GM18519 (cell line): ENCODE measurements at regions not wholly inside any gene's neighbourhood (a gene's known extent, or its start where the extent isn't known, plus 50 kb on each side); places are given as distances from the start of the nearest gene placed in this dataset.
"Not testable (repeated sequence)": the region's sequence is repeated elsewhere in the genome, so short reads cannot be mapped to it uniquely, and the experiment has no call there.

Source experiments
- ATAC-seq: cut with Tn5 transposase; IDR thresholded peaks from one replicate; pipeline ENCODE4 v1.9.1; 2021; ENCODE audit warnings: mild to moderate bottlenecking, moderate library complexity; ENCODE audit not compliant: unreplicated experiment, low FRiP score

- ATAC-seq, result no peak
Measured at GRCh38 chr12:70008944-70009343, 183.9 kb downstream of the MYRFL start.

- no peak for ATAC-seq
Measured at GRCh38 chr12:70011353-70011752, 186.3 kb downstream of the MYRFL start.

DNA sequence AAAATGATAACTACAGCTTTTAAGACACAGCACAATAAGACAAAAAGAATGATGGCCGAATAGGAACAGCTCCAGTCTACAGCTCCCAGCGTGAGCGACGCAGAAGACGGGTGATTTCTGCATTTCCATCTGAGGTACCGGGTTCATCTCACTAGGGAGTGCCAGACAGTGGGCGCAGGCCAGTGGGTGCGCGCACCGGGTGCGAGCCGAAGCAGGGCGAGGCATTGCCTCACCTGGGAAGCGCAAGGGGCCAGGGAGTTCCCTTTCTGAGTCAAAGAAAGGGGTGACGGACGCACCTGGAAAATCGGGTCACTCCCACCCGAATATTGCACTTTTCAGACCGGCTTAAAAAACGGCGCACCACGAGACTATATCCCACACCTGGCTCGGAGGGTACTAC, 188.0 kb downstream of the MYRFL start:
- not testable (repeated sequence) for ATAC-seq

DNA sequence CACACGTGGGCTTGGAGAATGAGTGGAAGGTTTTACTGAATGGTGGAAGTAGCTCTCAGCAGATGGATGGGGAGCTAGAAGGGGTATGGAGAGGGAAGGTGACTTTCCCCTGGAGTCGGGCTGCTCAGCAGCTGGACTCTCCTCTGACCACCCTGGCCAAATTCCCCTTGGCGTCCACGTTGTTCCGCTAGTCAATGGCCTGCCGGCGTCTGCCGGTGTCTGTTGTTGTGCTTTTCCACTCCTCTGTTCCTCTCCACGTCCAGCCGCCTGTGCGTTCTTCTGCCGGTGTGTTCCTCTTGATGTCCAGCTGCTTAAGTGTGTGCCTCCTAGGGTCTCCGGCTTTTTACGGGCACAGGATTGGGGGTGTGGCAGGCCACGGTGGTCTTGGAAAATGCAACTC, 203.5 kb downstream of the MYRFL start:
- no peak for ATAC-seq

DNA sequence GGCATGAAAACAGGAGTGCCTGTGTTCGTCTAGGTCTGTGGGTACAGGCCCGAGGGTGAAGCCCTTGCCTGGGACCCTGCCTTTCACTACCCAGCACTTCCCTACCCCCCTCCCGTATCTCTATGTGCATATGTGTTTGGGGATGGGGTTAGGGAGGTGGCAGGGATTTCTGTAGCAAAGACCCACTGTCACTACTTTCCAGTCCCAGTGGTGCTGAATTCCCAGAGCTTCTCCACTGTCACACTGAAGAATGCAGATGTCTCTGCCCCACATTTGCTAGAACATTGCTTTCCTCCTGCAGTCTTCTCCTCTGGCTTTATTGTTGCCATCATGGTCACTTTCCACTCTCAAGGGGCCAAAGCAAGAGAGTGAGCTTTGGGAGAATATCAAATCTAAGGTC, 203.9 kb downstream of the MYRFL start:
- ATAC-seq, result no peak

DNA sequence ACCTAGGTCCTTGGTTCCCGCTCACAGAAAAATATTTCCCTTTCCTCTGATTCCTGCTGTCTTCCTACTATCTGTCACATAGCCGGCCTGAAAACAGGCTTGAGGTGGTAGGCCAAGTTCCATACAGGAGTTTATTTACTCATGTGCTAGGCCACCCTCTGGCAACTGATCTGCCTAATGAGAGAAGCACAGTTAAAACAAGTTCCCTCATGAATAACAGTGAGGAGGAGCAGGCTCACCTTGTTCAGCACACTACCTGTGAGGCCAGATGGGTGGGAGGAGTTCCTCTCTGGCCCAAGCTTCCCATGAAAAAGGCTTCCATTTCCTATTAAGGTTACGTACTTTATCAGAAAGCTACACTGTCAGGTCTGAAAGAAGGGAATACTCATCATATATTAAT, 206.0 kb downstream of the MYRFL start:
- ATAC-seq, result no peak

GRCh38 chr12:70032076-70032475, 207.0 kb downstream of the MYRFL start:
- no peak for ATAC-seq

DNA sequence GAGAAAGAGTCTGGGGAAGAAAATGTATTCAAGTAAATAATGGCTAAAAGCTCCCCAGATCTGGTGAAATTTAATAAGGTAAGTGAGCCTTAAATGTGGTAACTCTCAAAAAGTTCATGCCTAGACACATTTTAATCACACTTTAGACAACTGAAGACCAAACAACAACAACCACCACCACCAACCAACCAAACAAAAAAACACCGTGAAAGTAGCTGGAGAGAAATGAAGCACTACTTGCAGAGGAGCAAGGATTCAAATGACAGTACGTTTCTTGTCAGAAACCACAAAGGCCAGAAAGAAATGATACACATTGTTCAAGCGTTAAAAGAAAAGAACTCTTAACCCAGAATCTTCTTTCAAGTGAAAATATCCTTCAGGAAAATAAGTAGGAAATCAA, 208.3 kb downstream of the MYRFL start:
- no peak for ATAC-seq

DNA sequence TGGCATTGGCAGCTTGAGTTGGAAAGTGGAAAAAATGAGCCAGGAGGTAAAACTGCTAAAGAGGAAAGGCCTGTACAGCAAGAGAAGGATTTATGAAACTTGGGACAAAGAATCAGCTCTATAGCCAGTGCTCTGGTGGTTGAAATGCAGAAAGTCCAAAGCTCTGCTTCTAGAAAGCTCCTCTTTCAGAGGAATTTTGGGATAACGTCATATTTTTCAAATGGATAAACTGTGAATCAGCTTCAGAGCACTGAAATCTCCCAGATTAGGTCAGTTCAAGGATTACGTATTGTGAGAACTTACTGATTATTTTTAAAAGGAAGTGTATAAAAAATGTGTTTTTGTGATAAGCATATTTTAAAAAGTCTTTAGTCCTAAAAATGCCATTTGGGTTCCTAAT, 203.1 kb upstream of the CNOT2 start:
- no peak for ATAC-seq

GRCh38 chr12:70042675-70043074, 200.6 kb upstream of the CNOT2 start:
- ATAC-seq, result no peak

GRCh38 chr12:70043490-70044138, 199.6 kb upstream of the CNOT2 start:
- ATAC-seq, result no peak

DNA sequence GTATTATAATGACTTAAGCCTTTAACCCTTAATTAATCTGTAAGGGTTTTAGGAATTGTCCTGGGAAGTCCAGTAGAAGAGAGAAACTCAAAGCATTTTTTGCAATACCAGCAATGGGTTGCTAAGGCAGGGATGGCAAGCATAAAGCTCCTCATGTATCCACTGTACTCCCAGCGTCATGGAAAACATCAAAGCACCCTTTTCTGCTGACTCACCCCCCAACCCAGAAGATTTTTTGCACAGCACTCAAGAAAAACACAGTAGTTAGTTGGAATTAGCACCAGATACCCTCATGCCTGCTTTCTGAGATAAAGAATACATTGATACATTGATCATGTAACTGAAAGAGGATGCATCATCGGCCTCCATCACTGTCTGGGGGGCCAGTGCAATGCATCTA, 199.1 kb upstream of the CNOT2 start:
- ATAC-seq, result no peak

GRCh38 chr12:70045036-70045435, 198.2 kb upstream of the CNOT2 start:
- ATAC-seq, result no peak

DNA sequence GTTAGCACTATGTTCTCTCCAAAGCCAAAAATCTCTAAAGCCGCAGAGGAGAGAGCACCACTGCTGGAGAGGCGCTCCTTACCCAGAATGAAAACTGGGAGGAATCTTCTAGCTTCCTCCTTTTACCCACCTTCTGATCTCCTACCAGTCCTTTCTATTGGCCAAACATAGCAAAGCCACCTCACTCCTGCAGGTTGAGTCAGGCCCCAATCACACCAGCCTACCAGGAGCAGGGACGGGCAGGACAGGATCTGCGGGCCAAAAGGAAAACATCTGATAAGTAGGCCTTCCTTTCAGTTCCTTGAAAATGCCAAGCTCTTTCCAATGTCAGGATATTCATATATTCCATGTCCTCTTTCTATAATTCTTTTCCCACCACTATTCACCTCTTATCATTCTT, 197.7 kb upstream of the CNOT2 start:
- ATAC-seq, result no peak

DNA sequence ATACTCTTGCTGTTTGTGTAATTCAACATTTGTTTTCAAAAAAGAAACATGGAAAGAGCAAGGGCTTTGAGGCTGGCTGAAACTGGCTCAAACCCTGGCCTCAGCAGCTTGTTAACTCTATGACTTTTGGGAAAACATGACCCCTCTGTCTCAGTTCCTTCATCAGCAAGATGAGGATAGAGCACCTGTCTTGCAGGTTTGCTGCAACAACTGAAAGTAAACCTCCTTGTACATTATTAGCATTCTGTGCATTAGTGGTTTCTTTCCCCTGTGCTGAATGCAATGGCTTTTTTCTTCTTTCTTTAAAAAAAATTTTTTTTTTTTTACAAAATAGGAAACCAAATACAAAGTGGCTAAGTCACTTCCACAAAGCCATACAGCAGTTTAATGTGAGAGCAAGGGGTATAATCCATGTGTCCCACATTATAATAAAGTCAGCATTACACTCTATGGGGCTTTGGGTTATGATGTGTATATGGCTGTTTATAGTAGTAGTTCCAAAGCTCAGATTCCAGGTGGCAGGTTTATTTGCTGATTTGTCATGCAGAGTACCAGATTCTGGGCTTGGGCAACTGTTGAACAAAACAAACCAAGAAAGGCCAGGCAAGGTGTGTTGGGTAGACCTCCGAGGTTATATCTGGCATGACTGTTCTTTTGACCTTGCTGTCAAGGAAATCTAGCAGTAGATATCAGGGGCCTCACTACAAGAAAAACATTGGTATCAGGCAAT, 194.5 kb upstream of the CNOT2 start:
- ATAC-seq, result no peak

DNA sequence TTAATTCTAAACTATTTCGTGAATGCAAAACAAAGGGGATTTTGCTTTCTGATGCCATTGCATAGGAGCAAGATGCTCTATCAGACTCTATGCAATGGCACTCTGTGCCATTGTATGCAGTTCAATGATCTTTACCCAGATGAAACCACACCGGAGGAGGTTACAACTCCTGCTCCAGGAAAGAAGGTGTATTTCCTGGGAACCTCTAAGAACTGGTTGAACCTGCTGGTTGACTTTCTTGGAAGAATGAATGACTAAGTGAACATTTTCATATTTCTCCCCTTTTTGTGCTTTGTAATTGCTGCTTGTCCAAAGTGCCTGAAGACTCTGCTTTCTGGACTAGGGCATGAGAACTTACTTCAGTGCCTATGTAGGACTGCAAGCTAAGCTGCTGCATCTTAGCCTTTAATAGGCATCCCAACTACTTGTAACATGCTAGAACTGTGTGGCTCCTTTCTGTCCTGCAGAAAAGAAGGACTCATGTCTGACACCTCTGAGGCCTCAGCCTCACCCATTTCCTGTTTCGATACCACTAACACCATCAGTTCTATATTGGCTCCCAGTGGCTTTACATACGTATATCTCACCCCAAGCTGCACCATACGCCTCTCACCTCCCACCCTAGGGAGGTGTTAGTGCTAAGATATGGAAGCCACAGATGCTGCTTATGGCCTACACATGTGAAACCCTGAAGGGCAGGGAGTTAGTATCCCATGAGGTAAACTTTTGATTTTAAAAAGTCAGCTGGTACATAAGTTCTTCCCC, 193.5 kb upstream of the CNOT2 start:
- ATAC-seq, result peak; percentile 92

GRCh38 chr12:70052476-70052875, 190.8 kb upstream of the CNOT2 start:
- ATAC-seq, result no peak

DNA sequence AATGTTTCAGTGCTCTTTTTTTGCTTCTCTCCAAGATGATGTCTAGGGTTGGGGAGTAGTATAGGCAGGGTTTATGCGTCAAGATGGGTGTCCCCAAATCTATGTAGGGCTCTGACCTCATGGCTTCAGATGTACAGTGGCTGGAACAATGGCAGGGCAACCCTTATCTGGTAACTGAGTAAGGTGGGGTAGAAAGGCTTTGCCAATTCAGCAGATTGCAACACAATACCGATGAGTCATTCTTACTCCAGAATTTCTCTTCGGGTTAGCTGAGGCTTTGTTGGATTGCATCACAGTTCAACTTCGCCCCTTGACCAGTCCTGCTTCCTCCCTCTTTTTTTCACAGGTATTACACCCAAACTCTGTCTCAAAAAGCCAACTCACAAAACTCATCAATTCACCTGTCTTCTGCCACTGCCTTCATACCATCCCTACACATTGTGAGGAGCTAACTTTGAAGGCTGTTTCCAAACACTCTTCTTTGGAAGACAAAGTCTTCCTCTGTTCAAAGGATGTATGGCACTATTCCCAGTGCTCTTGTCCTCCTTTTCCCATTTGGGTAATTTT, 190.2 kb upstream of the CNOT2 start:
- no peak for ATAC-seq

DNA sequence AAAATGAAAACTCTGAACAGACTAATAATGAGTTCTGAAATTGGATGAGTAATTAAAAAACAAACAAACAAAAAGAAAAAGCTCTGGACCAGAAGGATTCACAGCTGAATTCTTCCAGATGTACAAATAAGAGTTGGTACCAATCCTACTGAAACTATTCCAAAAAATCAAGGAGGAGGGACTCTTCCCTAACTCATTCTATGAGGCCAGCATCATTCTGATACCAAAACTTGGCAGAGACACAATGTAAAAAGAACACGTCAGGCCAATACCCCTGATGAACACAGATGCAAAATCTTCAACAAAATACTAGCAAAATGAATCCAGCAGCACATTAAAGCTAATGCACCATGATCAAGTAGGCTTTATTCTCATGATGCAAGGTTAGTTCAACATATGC, 183.9 kb upstream of the CNOT2 start:
- no peak for ATAC-seq

DNA sequence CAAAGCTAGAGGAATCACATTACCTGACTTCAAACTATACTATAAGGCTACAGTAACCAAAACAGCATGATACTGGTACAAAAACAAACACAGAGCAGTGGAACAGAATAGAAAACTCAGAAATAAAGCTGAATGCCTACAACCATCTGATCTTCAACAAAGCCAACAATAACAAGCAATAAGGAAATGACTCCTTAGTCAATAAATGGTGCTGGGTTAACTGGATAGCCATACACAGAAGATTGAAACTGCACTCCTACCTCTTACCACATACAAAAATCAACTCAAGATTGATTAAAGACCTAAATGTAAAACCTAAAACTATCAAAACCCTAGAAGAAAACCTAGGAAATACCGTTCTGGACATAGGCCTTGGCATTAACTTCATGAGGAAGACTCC, 182.6 kb upstream of the CNOT2 start:
- no peak for ATAC-seq

GRCh38 chr12:70068743-70069142, 174.5 kb upstream of the CNOT2 start:
- no peak for ATAC-seq
